ENCODE measurements at regions not wholly inside any gene's neighbourhood (a gene's known extent, or its start where the extent isn't known, plus 50 kb on each side); places are given as distances from the start of the nearest gene placed in this dataset.

- TF ChIP-seq CTCF (IDR thresholded peaks at IDR 0.05) = no peak
These were observed 562.3 kb downstream of the CCSER2 start for GRCh38 chr10:84890706-84891105.

GRCh38 chr10:84891631-84892030 lies 563.2 kb downstream of the CCSER2 start:
- H3K4me3 ChIP-seq = no peak overlapping the region
- WGBS, 3 donors = 41 to 46% (median 42%) methylated on average over 4 of the region's 4 CpGs
- no peaks in the 10 kb centered on the region for H3K4me1 ChIP-seq
- intact Hi-C loops (cut with DNase I) = no loop called here
- no peaks in the 10 kb centered on the region for H3K27me3 ChIP-seq (ENCODE audit: insufficient read depth in 3 of 3, low read length in 2 of 3)
- no peaks in the 10 kb centered on the region for H3K9me3 ChIP-seq
- DNase-seq (no peak), ATAC-seq (no peak)
- no peak overlapping the region for H3K27ac ChIP-seq
- no peak for TF ChIP-seq CTCF (IDR thresholded peaks at IDR 0.05)
- H3K36me3 ChIP-seq (ENCODE audit: insufficient read depth in 1 of 2, low read depth in 1 of 2) = no peaks in the 10 kb centered on the region

More at GRCh38 chr10:84890706-84891105, 562.3 kb downstream of the CCSER2 start:
- Histone ChIP-seq H3K27ac (no peak overlapping the region), H3K9me3 (no peaks in the 10 kb centered on the region), H3K4me3 (no peak overlapping the region), H3K4me1 (no peaks in the 10 kb centered on the region), H3K36me3 (ENCODE audit: insufficient read depth in 1 of 2, low read depth in 1 of 2) (no peaks in the 10 kb centered on the region), H3K27me3 (ENCODE audit: insufficient read depth in 3 of 3, low read length in 2 of 3) (no peaks in the 10 kb centered on the region)
- intact Hi-C loops (cut with DNase I) = no loop called here
- ATAC-seq (no peak), DNase-seq (no peak)
- 29 to 50% (median 30%) methylated on average over 3 of the region's 3 CpGs for WGBS, 3 donors

GRCh38 chr10:84895541-84895940 lies 567.2 kb downstream of the CCSER2 start:
- Histone ChIP-seq H3K27me3 (ENCODE audit: insufficient read depth in 3 of 3, low read length in 2 of 3) (no peaks in the 10 kb centered on the region), H3K9me3 (no peaks in the 10 kb centered on the region), H3K27ac (no peak overlapping the region), H3K4me3 (no peak overlapping the region), H3K4me1 (no peaks in the 10 kb centered on the region), H3K36me3 (ENCODE audit: insufficient read depth in 1 of 2, low read depth in 1 of 2) (no peaks in the 10 kb centered on the region)
- WGBS, 3 donors = 51 to 61% (median 60%) methylated on average over 3 of the region's 3 CpGs
- ATAC-seq = no peak
- TF ChIP-seq CTCF (IDR thresholded peaks at IDR 0.05) = no peak
- DNase-seq = no peak
- intact Hi-C loops (cut with DNase I) = no loop called here

- no peak for TF ChIP-seq CTCF (IDR thresholded peaks at IDR 0.05)
- Histone ChIP-seq H3K9me3 (no peaks in the 10 kb centered on the region), H3K27ac (no peak overlapping the region), H3K4me3 (no peak overlapping the region), H3K4me1 (no peaks in the 10 kb centered on the region), H3K36me3 (ENCODE audit: insufficient read depth in 1 of 2, low read depth in 1 of 2) (no peaks in the 10 kb centered on the region), H3K27me3 (ENCODE audit: insufficient read depth in 3 of 3, low read length in 2 of 3) (no peaks in the 10 kb centered on the region)
- intact Hi-C loops (cut with DNase I) = no loop called here
- DNase-seq (no peak), ATAC-seq (no peak)
- 72 to 87% (median 79%) methylated on average over 2 of the region's 2 CpGs for WGBS, 3 donors
These were observed 568.5 kb downstream of the CCSER2 start for GRCh38 chr10:84896909-84897308.

GRCh38 chr10:84899268-84899667 lies 570.9 kb downstream of the CCSER2 start:
- no peak for TF ChIP-seq CTCF (IDR thresholded peaks at IDR 0.05)
- Histone ChIP-seq H3K9me3 (no peaks in the 10 kb centered on the region), H3K27me3 (ENCODE audit: insufficient read depth in 3 of 3, low read length in 2 of 3) (no peaks in the 10 kb centered on the region), H3K27ac (no peak overlapping the region), H3K4me1 (no peaks in the 10 kb centered on the region), H3K4me3 (no peak overlapping the region), H3K36me3 (ENCODE audit: insufficient read depth in 1 of 2, low read depth in 1 of 2) (no peaks in the 10 kb centered on the region)
- ATAC-seq = no peak
- WGBS, 3 donors = 63 to 65% (median 63%) methylated on average over 1 of the region's 1 CpG
- no peak for DNase-seq
- intact Hi-C loops (cut with DNase I) = no loop called here

All from psoas muscle (tissue), 7 donors.